ENCODE measurements at regions not wholly inside any gene's neighbourhood (a gene's known extent, or its start where the extent isn't known, plus 50 kb on each side); places are given as distances from the start of the nearest gene placed in this dataset.

DNA sequence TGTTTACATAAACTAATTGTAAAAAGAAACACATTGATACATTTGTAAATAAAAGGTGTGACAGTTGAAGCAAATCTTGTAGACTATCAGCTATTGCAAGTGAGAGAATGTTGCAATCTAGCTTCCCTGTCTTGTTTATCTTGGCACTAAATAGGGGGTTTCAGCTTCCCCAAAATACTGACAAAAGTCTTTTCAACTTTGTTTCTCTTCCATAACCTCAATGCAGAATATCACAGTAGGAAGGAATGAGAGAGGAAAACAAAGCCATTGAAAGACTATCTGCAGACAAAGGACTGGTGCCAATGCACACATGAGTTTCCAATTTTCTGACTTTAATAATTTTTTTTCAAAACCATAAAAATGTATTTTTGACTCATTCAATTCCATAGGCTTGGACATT lies 886.2 kb upstream of the MGAT4C start:
- no peak for DNase-seq

DNA sequence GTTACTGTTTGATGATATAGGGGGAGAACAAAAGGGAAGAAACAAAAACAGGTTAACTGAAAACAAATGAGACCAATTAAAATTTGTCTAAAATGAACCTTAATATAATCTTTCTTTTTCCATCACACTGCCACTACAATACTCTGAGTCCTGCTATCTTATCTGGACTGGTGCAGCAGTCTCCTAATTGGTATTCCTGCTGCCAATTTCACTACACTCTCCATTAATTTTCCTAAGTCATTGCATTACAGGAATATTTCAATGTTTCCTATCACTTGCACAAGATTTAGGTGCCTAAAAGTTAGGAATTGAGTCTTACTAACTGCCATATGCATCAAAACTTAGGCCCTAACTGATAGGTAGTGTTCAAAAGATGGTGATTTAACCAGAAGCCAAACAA lies 884.9 kb upstream of the MGAT4C start:
- DNase-seq, result no peak

DNA sequence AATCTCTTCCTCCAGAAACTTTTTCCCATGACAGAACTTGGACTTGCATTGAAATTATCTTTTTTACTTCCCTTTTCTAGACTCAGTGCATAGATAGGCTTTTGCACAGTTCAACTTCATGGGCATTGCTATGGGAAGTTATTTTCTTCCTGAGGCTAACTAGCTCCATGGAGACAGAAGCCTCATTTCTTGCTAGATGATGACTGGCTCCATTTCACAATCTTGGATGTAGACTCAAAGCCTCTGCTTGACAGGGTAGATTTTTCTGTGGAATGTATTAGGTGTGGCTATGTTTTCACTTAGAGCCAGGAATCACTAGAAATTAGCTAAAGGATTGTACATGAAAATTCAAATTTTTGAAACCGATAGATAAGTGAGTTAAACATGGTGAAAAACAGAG lies 884.1 kb upstream of the MGAT4C start:
- DNase-seq, result peak; percentile 72 to 78

DNA sequence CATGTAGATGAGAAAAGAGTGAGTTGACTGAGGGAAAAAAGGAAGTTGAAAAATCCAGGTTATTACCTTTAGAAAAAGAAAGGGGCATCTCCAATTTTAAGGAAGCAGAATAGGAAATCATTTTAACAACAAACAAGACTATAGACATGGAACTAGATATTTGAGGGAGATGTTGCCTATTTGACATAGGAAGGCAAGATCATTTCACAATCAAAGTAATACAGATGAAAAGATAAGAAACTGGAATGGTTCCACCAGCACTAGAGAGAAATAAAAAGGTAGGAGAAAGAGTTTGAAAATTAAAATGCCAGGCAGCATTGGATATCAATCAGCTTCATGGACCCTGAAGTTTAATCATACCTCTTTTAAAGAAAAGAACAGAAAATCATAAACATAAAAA lies 881.0 kb upstream of the MGAT4C start:
- DNase-seq, result no peak

DNA sequence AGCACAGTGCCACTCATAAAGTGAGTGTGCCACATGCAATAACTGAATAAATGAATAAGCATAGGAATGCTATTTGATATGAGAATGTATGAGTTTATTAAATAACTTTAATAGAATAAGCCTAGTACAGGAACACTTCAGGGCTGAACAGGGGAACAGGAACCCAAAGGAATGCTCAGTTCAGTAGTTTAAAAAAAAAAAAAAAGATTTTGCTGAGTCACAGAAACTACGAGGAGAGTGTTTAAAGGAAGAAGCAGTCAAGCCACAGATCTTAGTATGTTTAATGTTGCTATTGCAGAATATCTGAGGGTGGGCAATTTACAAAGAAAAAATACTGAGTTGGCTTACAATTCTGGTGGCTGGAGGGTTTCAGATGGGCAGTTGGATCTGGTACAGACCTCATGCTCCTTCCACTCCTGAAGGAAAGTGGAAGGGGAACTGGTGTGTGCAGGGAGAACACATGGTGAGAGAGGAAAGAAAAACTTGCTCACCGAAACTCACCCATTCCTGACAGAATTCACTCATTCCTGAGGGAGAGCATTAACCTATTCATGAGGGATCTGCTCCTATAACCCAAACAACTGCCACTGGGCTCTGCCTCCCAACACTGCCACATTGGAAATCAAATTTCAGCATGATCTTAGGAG lies 880.3 kb upstream of the MGAT4C start:
- peak; percentile 38 to 49 for DNase-seq

DNA sequence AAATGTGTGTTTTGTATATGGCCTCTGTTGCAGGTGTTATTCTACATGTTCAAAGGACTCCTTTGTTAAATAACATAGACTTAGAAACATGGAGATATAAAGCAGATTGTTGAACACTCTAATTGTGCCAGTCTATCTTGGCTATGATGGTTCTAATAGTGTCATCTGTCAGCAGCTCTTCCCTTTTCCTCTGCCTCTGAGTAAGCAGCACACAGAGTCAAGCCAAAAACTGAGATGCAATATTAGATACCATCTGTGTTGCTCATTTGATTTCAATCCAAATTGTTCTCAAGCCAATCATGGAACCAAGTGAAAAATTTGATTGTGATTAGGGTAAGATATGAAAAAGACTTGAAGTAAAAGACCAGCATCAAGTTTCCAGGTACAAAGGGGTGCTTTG lies 871.1 kb upstream of the MGAT4C start:
- DNase-seq, result no peak

DNA sequence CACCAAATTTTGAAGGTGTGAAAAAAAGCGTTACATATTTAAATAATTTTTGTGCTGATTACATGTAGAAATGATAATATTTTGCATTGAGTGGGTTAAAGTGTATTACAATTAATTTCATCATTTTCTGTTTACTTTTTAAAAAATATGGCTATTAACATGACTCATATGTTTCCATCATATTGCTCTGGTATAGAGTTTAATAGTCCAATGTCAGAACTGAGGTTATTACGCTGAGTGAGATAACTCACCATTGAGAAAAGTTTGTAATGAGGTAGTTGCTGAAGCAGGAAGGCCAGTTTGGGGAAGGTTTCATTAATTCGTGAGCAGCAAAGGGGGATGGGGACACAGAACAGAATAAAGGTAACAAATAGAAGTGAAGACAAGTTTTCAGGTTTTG lies 865.7 kb upstream of the MGAT4C start:
- no peak for DNase-seq

DNA sequence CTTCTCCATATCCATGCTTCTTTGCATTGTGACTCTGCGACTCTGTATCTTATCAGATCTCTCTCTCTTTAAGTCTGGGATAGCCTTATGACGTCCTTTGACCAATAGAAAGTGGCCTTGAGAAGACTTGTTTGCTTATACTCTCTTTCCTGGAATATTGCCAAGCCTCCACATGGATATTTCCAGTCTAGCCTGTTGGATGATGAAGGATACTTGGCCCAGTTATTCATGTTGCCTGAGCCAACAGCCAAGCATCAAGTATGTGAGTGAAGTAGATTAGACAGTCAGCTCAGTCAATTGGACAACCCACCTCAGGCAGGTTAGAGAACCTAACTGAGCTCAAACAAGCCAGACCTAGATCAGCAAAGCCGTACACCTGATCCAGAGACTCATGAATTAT lies 864.2 kb upstream of the MGAT4C start:
- DNase-seq, result no peak

DNA sequence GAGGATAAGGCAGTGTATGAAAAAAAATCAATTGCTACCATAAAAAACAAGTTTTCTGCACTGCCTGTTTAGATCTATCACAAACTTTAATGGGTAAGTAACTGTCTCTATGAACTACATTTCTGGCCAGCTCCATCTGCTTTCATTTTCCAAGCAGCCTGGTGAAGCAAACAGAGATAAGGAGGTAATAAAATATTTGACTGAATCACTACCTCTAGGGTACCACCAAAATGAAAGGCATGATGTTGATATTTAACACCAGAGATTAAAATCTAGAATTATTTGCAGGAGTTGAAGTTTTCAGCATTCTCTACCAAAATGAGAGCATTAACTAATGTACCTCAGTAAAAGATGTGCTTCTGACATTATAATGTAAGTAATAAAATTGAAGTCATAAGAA lies 863.5 kb upstream of the MGAT4C start:
- DNase-seq, result no peak

DNA sequence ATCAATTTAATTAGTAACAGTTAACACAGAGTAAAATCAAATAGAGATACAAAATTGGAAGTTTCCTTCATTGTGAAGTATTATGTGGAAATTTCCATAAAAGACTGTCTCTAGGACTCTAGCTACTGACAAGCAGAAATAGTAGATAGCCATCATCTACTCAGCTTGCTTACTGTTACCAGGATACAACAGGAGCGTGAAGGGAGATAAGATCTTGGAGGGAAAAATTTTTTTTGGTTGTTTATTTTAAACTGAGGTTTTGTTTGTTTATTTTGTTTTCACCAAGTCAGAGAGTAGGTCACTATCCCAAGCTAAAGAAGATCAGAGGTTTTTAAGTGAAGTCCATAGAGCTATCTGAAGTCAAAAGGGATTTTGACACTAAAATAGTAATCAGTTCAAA lies 861.3 kb upstream of the MGAT4C start:
- DNase-seq, result no peak

DNA sequence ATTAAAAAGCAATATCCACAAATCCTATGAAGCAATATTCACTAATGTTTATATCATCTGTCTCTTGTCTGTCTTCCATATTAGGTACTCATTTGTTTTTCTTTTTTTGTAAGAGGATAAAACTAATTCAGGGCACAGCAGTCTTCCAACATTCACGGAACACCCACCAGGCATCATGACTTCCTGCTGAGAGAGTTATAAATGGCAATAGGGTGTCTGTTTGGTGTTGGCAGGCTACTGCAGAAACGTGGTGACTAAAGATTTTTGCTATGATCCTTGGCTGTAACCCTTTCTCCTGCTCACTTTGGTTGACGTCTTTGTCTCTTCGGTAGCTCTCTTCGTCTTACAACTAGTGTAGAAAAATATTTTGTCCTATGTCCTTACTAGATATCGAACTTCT lies 860.6 kb upstream of the MGAT4C start:
- DNase-seq, result no peak

DNA sequence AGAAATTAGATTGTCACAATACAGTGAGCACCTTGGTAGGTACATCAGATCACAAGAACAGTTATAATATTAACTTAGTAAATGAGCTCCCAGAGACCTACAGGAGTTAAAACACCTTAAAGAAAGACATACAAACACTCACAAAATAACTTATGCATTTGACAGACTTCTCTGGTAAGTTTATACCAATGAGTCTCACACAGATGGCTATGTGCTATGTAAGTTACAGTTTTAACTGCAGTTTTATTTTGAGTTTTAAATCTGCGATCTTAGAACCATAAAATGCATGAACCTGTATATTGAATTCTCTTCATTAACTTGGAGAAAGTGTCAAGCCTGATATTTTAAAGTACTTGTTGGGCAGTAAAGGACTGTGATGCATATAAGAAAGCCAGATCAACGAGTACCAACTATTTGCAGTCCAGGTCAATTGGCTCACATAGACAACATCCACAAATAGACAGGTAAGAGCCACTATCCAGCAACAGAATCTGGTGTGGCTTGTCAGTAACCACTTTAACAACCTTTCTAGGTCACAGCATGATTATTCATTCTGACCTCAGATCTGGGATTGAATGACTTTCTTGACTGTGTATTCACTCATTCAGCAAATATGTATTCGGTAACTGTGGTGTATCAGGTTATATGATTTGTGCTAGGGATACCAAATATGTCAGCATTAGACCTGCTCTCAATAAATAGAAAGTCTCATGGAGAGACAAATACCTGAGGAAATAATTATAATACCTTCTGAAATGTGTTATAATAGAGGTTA lies 856.6 kb upstream of the MGAT4C start:
- no peak for DNase-seq

DNA sequence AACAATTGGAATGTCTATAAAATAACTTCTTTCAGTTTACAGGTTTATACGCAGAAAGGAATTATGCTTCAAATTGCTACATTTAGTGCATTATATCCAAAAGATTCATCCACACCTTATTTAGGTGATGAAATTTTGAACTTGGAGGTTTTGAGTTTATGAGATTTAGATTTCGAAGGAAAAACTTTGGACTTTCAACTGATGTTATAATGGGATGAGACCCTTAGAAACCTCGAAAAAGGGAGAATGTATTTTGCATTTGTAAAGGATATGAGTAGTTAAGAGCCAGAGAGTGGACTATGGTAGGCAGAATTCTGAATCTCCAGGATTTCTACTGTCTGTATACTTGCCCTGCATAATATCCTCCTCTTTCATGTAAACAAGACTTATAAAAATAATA lies 851.6 kb upstream of the MGAT4C start:
- no peak for DNase-seq

DNA sequence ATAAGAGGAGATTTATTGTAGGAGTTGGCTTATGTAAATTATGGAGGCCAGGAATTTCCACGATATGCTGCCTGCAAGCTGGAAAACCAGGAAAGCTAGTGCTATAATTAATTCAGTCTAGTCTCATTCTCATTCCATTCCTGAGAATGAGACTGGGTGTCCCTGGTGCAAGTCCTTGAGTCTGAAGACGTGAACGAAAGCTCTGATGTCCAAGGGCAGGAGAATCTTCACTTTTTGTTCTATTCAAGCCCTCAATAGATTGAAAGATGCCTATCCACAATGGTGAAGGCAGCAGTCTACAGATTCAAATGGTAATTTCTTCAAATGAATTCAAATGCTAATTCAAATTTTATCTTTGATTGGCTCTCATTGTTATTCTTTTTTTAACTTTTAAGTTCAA lies 851.1 kb upstream of the MGAT4C start:
- DNase-seq, result no peak

DNA sequence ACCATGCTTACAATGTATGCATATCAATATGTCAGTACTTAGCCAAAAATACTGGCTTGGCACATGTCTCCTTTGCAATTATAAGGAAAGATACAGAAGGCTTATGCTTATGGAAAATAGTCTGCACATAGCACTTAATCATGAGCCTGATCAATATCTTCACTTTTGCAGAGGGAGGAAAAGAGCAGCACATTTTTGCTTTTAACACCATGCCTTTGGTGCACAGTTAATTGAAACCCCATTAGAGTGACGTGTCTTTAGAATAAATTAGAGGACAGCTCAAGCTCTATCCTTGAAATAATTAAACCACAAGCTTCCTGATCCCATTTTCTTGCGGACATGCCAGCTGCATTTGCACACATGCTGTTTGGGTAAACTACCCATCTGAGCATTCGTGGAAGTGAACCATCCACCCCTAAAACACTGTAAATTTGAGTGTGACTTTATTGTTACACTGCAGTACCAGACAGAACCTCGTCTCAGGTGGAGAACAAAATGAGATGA lies 839.9 kb upstream of the MGAT4C start:
- no peak for DNase-seq

DNA sequence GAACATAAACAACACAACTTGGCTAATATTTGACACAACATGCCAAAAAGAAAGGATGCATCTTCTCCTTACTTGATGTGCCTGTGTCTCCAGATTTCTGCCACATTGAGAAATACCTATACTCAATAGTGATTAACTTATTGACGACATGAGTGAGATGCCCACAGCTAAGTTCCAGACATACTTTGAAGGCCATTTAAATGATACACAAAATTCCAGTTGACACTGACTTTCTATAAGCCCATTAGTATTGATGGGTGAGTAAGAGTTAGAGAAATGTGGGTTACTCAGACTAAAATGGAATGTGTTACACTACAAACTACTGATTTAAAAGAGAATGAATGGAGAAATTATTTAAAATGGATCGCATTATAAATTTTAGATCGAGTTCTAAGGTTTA lies 838.2 kb upstream of the MGAT4C start:
- no peak for DNase-seq

DNA sequence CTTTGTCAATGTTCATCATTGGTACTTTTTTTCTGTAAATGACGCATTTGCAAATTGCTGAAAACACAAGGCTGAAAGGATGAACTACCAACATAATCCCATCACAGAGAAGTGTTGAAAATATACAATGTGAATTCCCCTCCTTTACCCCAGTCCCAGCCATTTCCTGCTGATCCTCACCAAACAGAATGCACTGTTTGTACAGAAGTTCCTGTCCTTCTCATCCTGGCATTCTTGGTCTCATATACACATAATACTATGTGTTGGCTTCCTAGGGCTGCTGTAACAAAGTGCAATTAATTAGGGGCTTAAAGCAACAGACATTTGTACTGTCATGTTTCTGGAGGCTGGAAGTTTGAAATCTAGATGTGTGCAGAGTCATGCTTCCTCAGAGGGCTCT lies 836.2 kb upstream of the MGAT4C start:
- no peak for DNase-seq

DNA sequence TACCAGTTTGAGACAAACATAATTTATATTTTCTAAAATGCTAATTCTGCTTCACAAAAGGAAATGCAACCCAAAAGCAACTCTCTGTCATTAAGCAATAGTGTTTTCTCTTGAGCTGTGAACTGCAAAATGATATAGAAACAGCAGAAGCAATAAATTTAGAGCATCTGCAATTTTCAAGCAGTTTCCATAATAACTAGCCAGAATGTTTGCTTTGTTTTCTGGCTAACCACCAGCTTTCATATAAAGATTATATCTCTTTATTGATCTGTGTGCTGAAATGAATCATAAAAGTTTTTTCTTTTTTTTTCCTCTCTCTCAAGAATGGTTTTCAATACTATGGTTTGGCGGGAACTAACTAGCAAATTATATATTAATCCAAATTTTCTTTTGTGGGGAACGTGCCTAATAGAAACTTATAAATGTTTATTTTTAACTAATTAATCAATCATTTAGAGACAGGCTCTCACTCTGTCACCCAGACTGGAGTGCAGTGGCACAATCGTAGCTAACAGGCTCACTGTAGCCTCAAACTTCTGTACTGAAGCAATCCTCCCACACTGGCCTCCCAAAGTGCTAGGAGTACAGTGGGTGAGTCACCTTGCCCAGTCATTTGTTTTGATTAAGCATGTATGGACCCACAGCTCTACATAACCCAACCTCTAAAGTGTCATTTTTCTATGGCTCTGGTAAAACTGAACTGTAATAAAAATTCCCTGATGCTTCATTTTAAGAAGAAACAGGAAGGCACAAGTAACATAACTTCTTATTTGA lies 830.1 kb upstream of the MGAT4C start:
- no peak for DNase-seq

DNA sequence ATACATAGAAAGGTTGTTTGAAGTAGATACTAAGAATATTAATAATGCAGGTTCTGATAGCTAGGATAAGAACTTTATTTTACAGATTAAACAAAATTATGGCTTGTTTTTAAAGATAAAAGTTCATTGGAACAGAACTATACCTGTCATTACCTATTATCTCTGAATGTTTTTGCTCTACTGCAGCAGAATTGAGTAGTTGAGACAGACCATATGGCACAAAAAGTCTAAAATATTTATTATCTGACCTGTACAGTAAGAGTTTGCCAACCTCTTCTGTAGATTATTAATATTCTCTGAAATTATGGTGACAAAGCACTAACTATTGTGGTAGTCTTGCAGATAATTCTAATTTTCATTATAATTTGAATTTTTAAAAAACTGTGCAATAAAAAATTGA lies 829.1 kb upstream of the MGAT4C start:
- no peak for DNase-seq

DNA sequence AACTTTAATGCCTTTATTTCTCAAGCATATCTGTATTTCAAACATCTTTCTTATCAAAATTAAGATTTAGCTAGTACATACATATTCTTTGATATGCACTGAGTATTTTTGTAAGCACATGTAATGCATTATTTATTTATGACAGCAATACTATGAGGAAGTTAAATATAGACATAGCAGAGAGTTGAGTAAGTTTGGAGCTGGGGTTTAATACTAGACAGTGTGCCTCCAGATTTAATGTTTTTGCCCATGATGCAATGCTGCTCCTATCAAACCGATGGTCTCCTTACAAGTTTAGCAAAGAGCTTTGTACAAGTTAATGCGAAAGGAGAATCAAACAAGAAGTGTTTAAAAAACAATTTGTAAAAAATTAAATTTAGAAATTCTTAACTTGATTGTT lies 826.6 kb upstream of the MGAT4C start:
- no peak for DNase-seq

DNA sequence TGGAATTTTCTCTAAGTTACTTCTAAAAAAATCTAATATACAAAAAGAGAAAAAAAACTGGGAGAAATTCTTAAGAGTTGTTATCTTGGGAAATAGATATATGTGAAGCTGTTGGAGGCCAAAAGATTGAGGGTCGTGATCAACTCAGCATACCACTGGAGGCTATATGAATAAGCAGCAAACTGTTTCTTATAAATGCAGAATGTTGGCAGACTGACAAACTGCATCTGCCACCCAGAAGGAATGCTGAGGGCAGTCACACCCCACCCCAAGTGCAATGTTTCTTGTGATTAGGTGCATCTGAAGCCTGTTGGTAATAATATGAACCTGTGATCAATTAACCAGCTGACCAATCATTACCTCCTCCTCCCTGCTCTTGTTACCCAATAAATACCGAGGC lies 818.6 kb upstream of the MGAT4C start:
- no peak for DNase-seq

DNA sequence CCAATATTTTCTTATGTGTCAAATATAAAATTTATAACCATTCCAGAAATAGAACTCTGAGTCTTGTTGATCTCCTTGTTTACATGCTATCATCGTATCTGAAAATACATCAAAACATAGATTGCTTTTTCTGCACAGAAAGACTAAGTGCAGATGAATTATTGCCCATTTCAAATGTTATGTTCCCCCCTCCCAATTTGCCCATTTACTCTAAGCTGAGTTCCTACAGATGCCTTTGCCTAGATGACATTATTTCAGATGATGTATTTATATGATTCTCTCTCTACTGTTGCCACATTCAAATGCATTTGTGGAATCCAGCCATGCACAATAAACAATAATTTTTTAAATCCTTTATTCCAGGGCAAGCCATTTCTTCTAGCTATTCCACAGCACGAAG lies 810.1 kb upstream of the MGAT4C start:
- DNase-seq, result no peak

DNA sequence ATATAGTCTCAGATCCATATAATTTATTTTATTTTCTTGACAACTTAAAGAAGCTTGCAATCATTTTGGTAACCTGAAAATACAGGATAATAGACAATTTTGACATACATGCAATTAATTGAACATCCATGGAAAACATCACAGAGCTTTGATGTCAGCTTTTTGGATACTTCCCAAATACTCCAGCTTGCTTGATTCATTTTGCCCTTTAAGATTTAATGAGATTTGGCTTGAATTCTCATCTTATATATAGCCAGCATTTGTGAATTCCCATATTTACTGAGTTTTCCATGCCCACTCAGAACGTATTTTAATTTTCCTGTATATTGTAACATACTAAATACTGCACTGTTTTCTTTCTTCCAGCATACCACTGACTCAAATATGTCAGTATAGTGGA lies 803.0 kb upstream of the MGAT4C start:
- DNase-seq, result no peak

DNA sequence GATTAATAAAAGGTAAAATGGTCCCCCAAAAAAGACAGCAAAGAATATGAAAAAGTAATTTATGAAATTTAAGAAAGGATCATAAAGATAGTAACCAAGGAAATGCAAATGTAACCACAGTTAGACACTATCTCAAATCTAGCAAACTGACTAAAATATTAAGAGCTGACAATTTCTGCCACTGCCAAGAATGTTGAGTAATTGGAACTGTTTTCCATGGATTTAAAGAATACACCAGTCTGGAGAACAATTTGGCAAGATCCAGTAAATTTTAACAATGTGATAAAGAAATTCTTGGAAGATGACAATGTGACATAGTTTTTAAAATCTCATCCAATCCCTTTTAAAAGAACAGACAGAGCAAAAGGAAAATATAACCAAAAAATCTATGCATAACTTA lies 798.0 kb upstream of the MGAT4C start:
- no peak for DNase-seq

Measured in Kasumi-1 (cell line).